ENCODE measurements at regions not wholly inside any gene's neighbourhood (a gene's known extent, or its start where the extent isn't known, plus 50 kb on each side); places are given as distances from the start of the nearest gene placed in this dataset.

GRCh38 chr2:41958251-41958650 is 89.6 kb upstream of the PKDCC start:
- H2BK12ac ChIP-seq (ENCODE audit: low read length) = no peak overlapping the region
- no peaks in the 10 kb centered on the region for H3K36me3 ChIP-seq (ENCODE audit: control insufficient read depth in 1 of 2, insufficient read depth in 2 of 2, low read length in 2 of 2)
- DNase-seq = no peak
- no peak overlapping the region for H4K8ac ChIP-seq (ENCODE audit: low read depth, low read length)
- WGBS (ENCODE audit: extremely low coverage, insufficient coverage, insufficient read length) = no CpG with 5 or more reads among the region's 4 CpGs
- no peak overlapping the region for H3K4me3 ChIP-seq (ENCODE audit: low read depth, low read length)
- H4K12ac ChIP-seq (ENCODE audit: low read depth, low read length) = no peak overlapping the region
- H3K4ac ChIP-seq (ENCODE audit: low read depth, low read length) = no peak overlapping the region
- no peak overlapping the region for H2BK5ac ChIP-seq (ENCODE audit: low read depth, low read length, poor library complexity)
- H3K79me1 ChIP-seq (ENCODE audit: low read length) = peaks cover 5% of the 10 kb centered on the region
- H3K18ac ChIP-seq (ENCODE audit: low read length) = no peak overlapping the region
- H3K14ac ChIP-seq (ENCODE audit: low read length) = no peak overlapping the region
- no peak overlapping the region for H2AK5ac ChIP-seq (ENCODE audit: low read length)
- no peak overlapping the region for H3K4me2 ChIP-seq (ENCODE audit: low read length)
- H3K23ac ChIP-seq (ENCODE audit: low read length) = no peak overlapping the region
- H3K4me1 ChIP-seq (ENCODE audit: control insufficient read depth in 1 of 2, insufficient read depth in 2 of 2, low read length in 2 of 2) = peaks cover 3 to 12% of the 10 kb centered on the region in 2 experiments
- H4K91ac ChIP-seq (ENCODE audit: low read depth, low read length) = no peak overlapping the region
- H3K79me2 ChIP-seq (ENCODE audit: control insufficient read depth, insufficient read depth, low read length, poor library complexity) = no peaks in the 10 kb centered on the region
- H3K9me3 ChIP-seq (ENCODE audit: insufficient read depth, low read depth, low read length) = no peaks in the 10 kb centered on the region
- H2AFZ ChIP-seq (ENCODE audit: insufficient read depth, low read length, poor library complexity) = no peak overlapping the region
- H2BK120ac ChIP-seq (ENCODE audit: insufficient read depth, low read length, poor library complexity) = no peak overlapping the region
- no peaks in the 10 kb centered on the region for H3K27me3 ChIP-seq (ENCODE audit: insufficient read depth, low read length)
- no peak overlapping the region for H3K27ac ChIP-seq (ENCODE audit: low read depth, low read length)
- no peak overlapping the region for H3K9ac ChIP-seq (ENCODE audit: low read length)

- H2BK5ac ChIP-seq (ENCODE audit: low read depth, low read length, poor library complexity) = no peak overlapping the region
- H3K9me3 ChIP-seq (ENCODE audit: insufficient read depth, low read depth, low read length) = no peaks in the 10 kb centered on the region
- no peak overlapping the region for H2BK12ac ChIP-seq (ENCODE audit: low read length)
- H3K23ac ChIP-seq (ENCODE audit: low read length) = no peak overlapping the region
- H4K8ac ChIP-seq (ENCODE audit: low read depth, low read length) = no peak overlapping the region
- H3K4me1 ChIP-seq (ENCODE audit: control insufficient read depth in 1 of 2, insufficient read depth in 2 of 2, low read length in 2 of 2) = peaks cover 0 to 8% of the 10 kb centered on the region in 2 experiments
- no peak overlapping the region for H3K9ac ChIP-seq (ENCODE audit: low read length)
- no peak overlapping the region for H2AFZ ChIP-seq (ENCODE audit: insufficient read depth, low read length, poor library complexity)
- H3K4ac ChIP-seq (ENCODE audit: low read depth, low read length) = no peak overlapping the region
- no peaks in the 10 kb centered on the region for H3K36me3 ChIP-seq (ENCODE audit: control insufficient read depth in 1 of 2, insufficient read depth in 2 of 2, low read length in 2 of 2)
- no peak overlapping the region for H2AK5ac ChIP-seq (ENCODE audit: low read length)
- no peak overlapping the region for H3K27ac ChIP-seq (ENCODE audit: low read depth, low read length)
- peaks cover 5% of the 10 kb centered on the region for H3K79me1 ChIP-seq (ENCODE audit: low read length)
- H3K14ac ChIP-seq (ENCODE audit: low read length) = no peak overlapping the region
- H3K4me2 ChIP-seq (ENCODE audit: low read length) = no peak overlapping the region
- no peaks in the 10 kb centered on the region for H3K27me3 ChIP-seq (ENCODE audit: insufficient read depth, low read length)
- no CpG with 5 or more reads among the region's 2 CpGs for WGBS (ENCODE audit: extremely low coverage, insufficient coverage, insufficient read length)
- H3K18ac ChIP-seq (ENCODE audit: low read length) = no peak overlapping the region
- no peak overlapping the region for H4K91ac ChIP-seq (ENCODE audit: low read depth, low read length)
- no peak for DNase-seq
- H2BK120ac ChIP-seq (ENCODE audit: insufficient read depth, low read length, poor library complexity) = no peak overlapping the region
- H4K12ac ChIP-seq (ENCODE audit: low read depth, low read length) = no peak overlapping the region
- H3K4me3 ChIP-seq (ENCODE audit: low read depth, low read length) = no peak overlapping the region
- no peaks in the 10 kb centered on the region for H3K79me2 ChIP-seq (ENCODE audit: control insufficient read depth, insufficient read depth, low read length, poor library complexity)
Measured at GRCh38 chr2:41958775-41959174, 89.0 kb upstream of the PKDCC start.

GRCh38 chr2:41959760-41960159 is 88.1 kb upstream of the PKDCC start:
- Histone ChIP-seq H2AK5ac (ENCODE audit: low read length) (no peak overlapping the region), H3K36me3 (ENCODE audit: control insufficient read depth in 1 of 2, insufficient read depth in 2 of 2, low read length in 2 of 2) (no peaks in the 10 kb centered on the region), H3K9me3 (ENCODE audit: insufficient read depth, low read depth, low read length) (no peaks in the 10 kb centered on the region), H3K4ac (ENCODE audit: low read depth, low read length) (no peak overlapping the region), H3K14ac (ENCODE audit: low read length) (no peak overlapping the region), H3K27ac (ENCODE audit: low read depth, low read length) (no peak overlapping the region), H3K23ac (ENCODE audit: low read length) (no peak overlapping the region), H3K4me3 (ENCODE audit: low read depth, low read length) (no peak overlapping the region), H4K8ac (ENCODE audit: low read depth, low read length) (no peak overlapping the region), H3K4me2 (ENCODE audit: low read length) (no peak overlapping the region), H3K79me2 (ENCODE audit: control insufficient read depth, insufficient read depth, low read length, poor library complexity) (no peaks in the 10 kb centered on the region), H3K9ac (ENCODE audit: low read length) (no peak overlapping the region), H3K18ac (ENCODE audit: low read length) (no peak overlapping the region), H2AFZ (ENCODE audit: insufficient read depth, low read length, poor library complexity) (no peak overlapping the region), H4K12ac (ENCODE audit: low read depth, low read length) (no peak overlapping the region), H3K79me1 (ENCODE audit: low read length) (peaks cover 10% of the 10 kb centered on the region), H2BK12ac (ENCODE audit: low read length) (no peak overlapping the region), H2BK120ac (ENCODE audit: insufficient read depth, low read length, poor library complexity) (no peak overlapping the region), H4K91ac (ENCODE audit: low read depth, low read length) (no peak overlapping the region), H3K27me3 (ENCODE audit: insufficient read depth, low read length) (no peaks in the 10 kb centered on the region), H3K4me1 (ENCODE audit: control insufficient read depth in 1 of 2, insufficient read depth in 2 of 2, low read length in 2 of 2) (peaks cover 3 to 16% of the 10 kb centered on the region in 2 experiments), H2BK5ac (ENCODE audit: low read depth, low read length, poor library complexity) (no peak overlapping the region)
- no CpG with 5 or more reads among the region's 2 CpGs for WGBS (ENCODE audit: extremely low coverage, insufficient coverage, insufficient read length)
- DNase-seq = no peak

GRCh38 chr2:41962922-41963622 is 84.7 kb upstream of the PKDCC start:
- no peak overlapping the region for H4K8ac ChIP-seq (ENCODE audit: low read depth, low read length)
- no peak overlapping the region for H3K23ac ChIP-seq (ENCODE audit: low read length)
- no peak overlapping the region for H2AK5ac ChIP-seq (ENCODE audit: low read length)
- H3K36me3 ChIP-seq (ENCODE audit: control insufficient read depth in 1 of 2, insufficient read depth in 2 of 2, low read length in 2 of 2) = no peaks in the 10 kb centered on the region
- H3K14ac ChIP-seq (ENCODE audit: low read length) = no peak overlapping the region
- DNase-seq = no peak
- H4K91ac ChIP-seq (ENCODE audit: low read depth, low read length) = peak overlapping the region; percentile 81
- peak overlapping the region; percentile 18 for H2BK120ac ChIP-seq (ENCODE audit: insufficient read depth, low read length, poor library complexity)
- H2BK12ac ChIP-seq (ENCODE audit: low read length) = peak overlapping the region; percentile 2
- no peaks in the 10 kb centered on the region for H3K27me3 ChIP-seq (ENCODE audit: insufficient read depth, low read length)
- no peaks in the 10 kb centered on the region for H3K9me3 ChIP-seq (ENCODE audit: insufficient read depth, low read depth, low read length)
- no peak overlapping the region for H3K4ac ChIP-seq (ENCODE audit: low read depth, low read length)
- WGBS (ENCODE audit: extremely low coverage, insufficient coverage, insufficient read length) = no CpG with 5 or more reads among the region's 5 CpGs
- H4K12ac ChIP-seq (ENCODE audit: low read depth, low read length) = no peak overlapping the region
- no peak overlapping the region for H3K4me2 ChIP-seq (ENCODE audit: low read length)
- H3K18ac ChIP-seq (ENCODE audit: low read length) = no peak overlapping the region
- peaks cover 28% of the 10 kb centered on the region for H3K79me1 ChIP-seq (ENCODE audit: low read length)
- no peak overlapping the region for H3K4me3 ChIP-seq (ENCODE audit: low read depth, low read length)
- H2BK5ac ChIP-seq (ENCODE audit: low read depth, low read length, poor library complexity) = peak overlapping the region; percentile 78
- no peaks in the 10 kb centered on the region for H3K79me2 ChIP-seq (ENCODE audit: control insufficient read depth, insufficient read depth, low read length, poor library complexity)
- H2AFZ ChIP-seq (ENCODE audit: insufficient read depth, low read length, poor library complexity) = no peak overlapping the region
- H3K9ac ChIP-seq (ENCODE audit: low read length) = no peak overlapping the region
- H3K4me1 ChIP-seq (ENCODE audit: control insufficient read depth in 1 of 2, insufficient read depth in 2 of 2, low read length in 2 of 2) = peaks cover 15 to 34% of the 10 kb centered on the region in 2 experiments
- peak overlapping the region; percentile 43 for H3K27ac ChIP-seq (ENCODE audit: low read depth, low read length)

Measured in trophoblast cell (in vitro differentiated cells and primary cell).